Osteocyte (in vitro differentiated cells): ENCODE measurements at regions not wholly inside any gene's neighbourhood (a gene's known extent, or its start where the extent isn't known, plus 50 kb on each side); places are given as distances from the start of the nearest gene placed in this dataset.

ENCODE experiments used
- DNase-seq: peaks from one replicate; pipeline ENCODE4 v3.0.0; 2021; ENCODE audit warnings: mixed read lengths; ENCODE audit not compliant: unreplicated experiment; ENCODE audit errors: extremely low spot score
- H3K27ac Mint-ChIP-seq: one replicate; pipeline ENCODE4 v1.8.0; 2021; ENCODE audit warnings: mild to moderate bottlenecking, mixed read lengths; ENCODE audit not compliant: unreplicated experiment
- H3K27me3 Mint-ChIP-seq: one replicate; pipeline ENCODE4 v1.8.0; 2021; ENCODE audit warnings: mixed read lengths; ENCODE audit not compliant: unreplicated experiment
- H3K36me3 Mint-ChIP-seq: one replicate; pipeline ENCODE4 v1.8.0; 2021; ENCODE audit warnings: mixed read lengths; ENCODE audit not compliant: unreplicated experiment
- H3K4me1 Mint-ChIP-seq: one replicate; pipeline ENCODE4 v1.8.0; 2021; ENCODE audit warnings: mixed read lengths; ENCODE audit not compliant: unreplicated experiment
- H3K4me3 Mint-ChIP-seq: one replicate; pipeline ENCODE4 v1.8.0; 2021; ENCODE audit warnings: mild to moderate bottlenecking, moderate library complexity, mixed read lengths; ENCODE audit not compliant: unreplicated experiment
- H3K9me3 Mint-ChIP-seq: one replicate; pipeline ENCODE4 v1.8.0; 2021; ENCODE audit warnings: mixed read lengths; ENCODE audit not compliant: unreplicated experiment
- CTCF ChIP-seq: fragments of 200-600 bp; sonication (generic); IDR thresholded peaks from 2 replicates; pipeline ENCODE4 v1.5.0; 2021; ENCODE audit warnings: antibody characterized with exemption, mild to moderate bottlenecking, moderate library complexity

GRCh38 chr20:58040447-58041290, 187.8 kb downstream of the ANKRD60 start:
- TF ChIP-seq CTCF = no peak
- peaks cover 1% of the 10 kb centered on the region for H3K4me1 Mint-ChIP-seq
- no peak overlapping the region for H3K4me3 Mint-ChIP-seq
- peaks cover 74% of the 10 kb centered on the region for H3K27me3 Mint-ChIP-seq
- H3K27ac Mint-ChIP-seq = no peak overlapping the region
- H3K36me3 Mint-ChIP-seq = no peaks in the 10 kb centered on the region
- peak; percentile 46 for DNase-seq
- no peaks in the 10 kb centered on the region for H3K9me3 Mint-ChIP-seq

DNA sequence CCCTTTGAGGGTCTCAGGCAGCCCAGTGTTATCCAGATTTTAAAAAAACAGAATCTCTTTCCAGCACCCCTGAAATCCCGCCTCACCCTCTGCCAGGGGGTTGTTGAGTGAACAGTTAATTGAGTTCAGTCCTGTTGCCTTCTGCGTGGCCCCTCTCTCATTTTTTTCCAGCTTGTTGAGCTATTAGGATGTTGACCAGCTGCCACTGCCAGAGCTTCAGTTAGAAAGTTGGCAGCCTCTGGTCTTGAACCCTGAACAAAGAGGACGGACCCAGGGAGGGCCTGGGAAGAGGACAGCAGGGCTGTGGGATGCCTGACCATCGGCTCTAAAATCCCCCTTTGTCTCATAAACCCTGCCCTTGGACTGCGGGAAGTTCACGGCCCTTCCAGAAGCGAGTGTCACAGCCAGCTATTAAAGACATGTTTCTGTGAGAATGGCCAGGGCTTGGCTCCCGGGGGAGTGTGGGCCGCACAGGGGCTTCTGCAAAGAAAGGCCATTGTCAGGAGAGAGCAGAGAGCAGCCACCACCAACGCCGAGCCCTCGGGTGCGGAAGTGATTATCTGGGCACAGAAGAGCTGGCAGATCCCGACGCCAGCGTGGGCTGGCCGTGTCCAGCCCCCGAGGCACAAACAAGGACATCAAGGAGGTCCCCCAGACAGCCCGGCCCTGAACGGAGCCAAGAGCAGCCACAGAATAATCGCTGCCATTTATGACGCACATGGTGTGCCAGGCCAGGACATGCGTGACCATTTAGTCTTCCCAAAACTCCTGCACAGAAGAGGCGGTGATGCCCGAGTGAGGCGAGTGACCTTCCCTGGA, 189.0 kb downstream of the ANKRD60 start:
- DNase-seq = peak; percentile 80
- no peaks in the 10 kb centered on the region for H3K36me3 Mint-ChIP-seq
- TF ChIP-seq CTCF = no peak
- peaks cover 84% of the 10 kb centered on the region for H3K27me3 Mint-ChIP-seq
- no peak overlapping the region for H3K27ac Mint-ChIP-seq
- H3K4me3 Mint-ChIP-seq = no peak overlapping the region
- no peaks in the 10 kb centered on the region for H3K9me3 Mint-ChIP-seq
- peaks cover 1% of the 10 kb centered on the region for H3K4me1 Mint-ChIP-seq

DNA sequence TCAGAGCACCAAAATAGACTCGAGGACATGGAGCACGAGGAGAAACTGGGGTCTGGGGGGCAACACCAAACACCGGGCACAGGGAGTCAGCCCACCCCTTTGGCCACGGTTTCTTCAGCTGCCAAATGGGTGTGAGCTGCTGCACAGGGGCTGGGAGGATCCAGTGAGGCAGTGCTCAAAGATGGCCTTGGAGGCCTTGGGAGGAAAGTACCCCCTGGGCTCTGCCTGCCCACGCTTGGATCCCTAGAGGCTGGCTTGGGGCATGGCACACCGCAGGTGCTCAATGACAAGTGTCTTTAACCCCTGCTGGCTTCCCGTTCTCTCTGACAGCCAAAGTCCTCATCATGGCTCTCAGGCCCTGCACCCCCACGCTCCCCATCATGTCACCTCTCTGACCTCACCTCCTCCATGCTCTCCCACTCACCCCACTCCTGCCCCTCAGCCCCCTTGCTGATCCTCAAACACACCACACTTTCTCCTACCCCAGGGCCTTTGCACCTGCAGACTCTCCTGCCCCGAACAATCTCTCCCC, 190.3 kb downstream of the ANKRD60 start:
- Mint-ChIP-seq H3K4me1 (peaks cover 1% of the 10 kb centered on the region), H3K27ac (no peak overlapping the region)

DNA sequence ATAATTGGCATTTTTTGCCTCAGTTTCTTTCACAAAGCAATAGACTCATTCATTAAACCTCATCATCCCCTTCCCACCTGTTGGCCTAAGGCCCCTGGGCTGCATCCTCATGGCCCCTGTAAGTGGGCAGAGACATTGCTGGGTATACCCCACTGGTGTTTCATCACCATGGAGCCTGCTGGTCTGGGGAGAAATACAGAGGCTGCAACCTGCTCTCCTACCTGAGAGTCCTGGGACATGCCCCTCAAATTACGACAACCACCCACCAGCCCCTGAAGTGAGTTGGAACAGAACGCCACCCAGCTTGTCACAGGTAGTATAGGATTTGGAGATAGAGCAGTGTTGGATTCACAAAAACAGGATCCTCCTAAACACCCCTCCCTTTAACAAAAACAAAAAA, 190.8 kb downstream of the ANKRD60 start:
- peaks cover 1% of the 10 kb centered on the region for H3K4me1 Mint-ChIP-seq
- H3K36me3 Mint-ChIP-seq = no peaks in the 10 kb centered on the region
- H3K27ac Mint-ChIP-seq = no peak overlapping the region
- peaks cover 4% of the 10 kb centered on the region for H3K9me3 Mint-ChIP-seq
- no peak for TF ChIP-seq CTCF
- H3K4me3 Mint-ChIP-seq = no peak overlapping the region
- DNase-seq = peak; percentile 63
- peaks cover 85% of the 10 kb centered on the region for H3K27me3 Mint-ChIP-seq

More for the DNA sequence above, 190.3 kb downstream of the ANKRD60 start:
- no peak for TF ChIP-seq CTCF
- Mint-ChIP-seq H3K27me3 (peaks cover 84% of the 10 kb centered on the region), H3K9me3 (peaks cover 4% of the 10 kb centered on the region), H3K4me3 (no peak overlapping the region), H3K36me3 (no peaks in the 10 kb centered on the region)
- DNase-seq = peak; percentile 69

DNA sequence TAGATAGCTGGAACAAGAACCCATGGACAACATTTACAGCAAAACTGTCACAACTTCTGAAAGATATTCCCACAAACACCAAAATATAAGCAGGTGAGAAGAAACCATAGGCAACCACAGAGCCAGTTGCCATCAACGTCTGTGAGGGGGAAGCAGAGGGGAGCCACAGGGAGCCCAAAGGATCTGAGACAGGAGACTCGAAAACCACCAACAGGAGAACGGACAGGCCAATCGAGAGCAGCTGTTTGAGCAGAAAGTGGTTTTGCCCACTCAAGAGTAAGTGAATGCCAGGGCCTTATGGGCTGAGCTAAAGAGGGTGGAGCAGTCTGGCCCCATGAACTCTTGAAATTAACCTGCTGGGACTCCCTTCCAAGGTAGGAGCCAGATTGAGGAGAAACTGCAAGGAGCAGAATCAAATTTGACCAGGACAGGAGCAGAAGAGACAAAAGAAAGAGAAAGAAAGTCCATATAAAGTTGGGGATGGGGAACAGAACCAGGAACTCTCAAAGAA, 195.4 kb downstream of the ANKRD60 start:
- H3K27ac Mint-ChIP-seq = no peak overlapping the region
- H3K27me3 Mint-ChIP-seq = peaks cover 71% of the 10 kb centered on the region
- no peak overlapping the region for H3K4me3 Mint-ChIP-seq
- peaks cover 1% of the 10 kb centered on the region for H3K4me1 Mint-ChIP-seq
- peak; percentile 48 for DNase-seq
- H3K36me3 Mint-ChIP-seq = no peaks in the 10 kb centered on the region
- TF ChIP-seq CTCF = no peak
- H3K9me3 Mint-ChIP-seq = peaks cover 4% of the 10 kb centered on the region
